Bronchial epithelial cell (primary cell): ENCODE measurements at regions not wholly inside any gene's neighbourhood (a gene's known extent, or its start where the extent isn't known, plus 50 kb on each side); places are given as distances from the start of the nearest gene placed in this dataset.
A peak's percentile ranks its signal among the peaks of the same experiment; 100 is the strongest.

Experiments used
- DNase-seq: peaks from one replicate; pipeline ENCODE4 v3.0.0-alpha.2; 2010; ENCODE audit warnings: low read depth
- FAIRE-seq: peaks from 2 replicates; lab custom pipeline; 2011; peaks lifted over from hg19 to GRCh38; lab: Jason Lieb, UNC
- H3K27me3 ChIP-seq: 2 replicates; pipeline ENCODE4 v1.5.1; 2011; ENCODE audit warnings: low read length; ENCODE audit not compliant: control insufficient read depth, insufficient read depth
- H3K36me3 ChIP-seq: 2 replicates; pipeline ENCODE4 v1.5.1; 2011; ENCODE audit warnings: low read length; ENCODE audit not compliant: control insufficient read depth, insufficient read depth
- H3K4me3 ChIP-seq: 2 replicates; pipeline ENCODE4 v1.5.1; 2011; ENCODE audit warnings: mild to moderate bottlenecking, low read depth, low read length, control low read depth
- TF ChIP-seq, protein P1 (sequence below): IDR thresholded peaks from 2 replicates; pipeline ENCODE4 v1.5.1; 2011; ENCODE audit warnings: mild to moderate bottlenecking, moderate library complexity, low read length, control low read depth, inconsistent platforms; ENCODE audit not compliant: insufficient read depth, severe bottlenecking

GRCh38 chr1:239616673-239617072 lies 230.3 kb downstream of the CHRM3 start:
- TF ChIP-seq, protein P1, sequence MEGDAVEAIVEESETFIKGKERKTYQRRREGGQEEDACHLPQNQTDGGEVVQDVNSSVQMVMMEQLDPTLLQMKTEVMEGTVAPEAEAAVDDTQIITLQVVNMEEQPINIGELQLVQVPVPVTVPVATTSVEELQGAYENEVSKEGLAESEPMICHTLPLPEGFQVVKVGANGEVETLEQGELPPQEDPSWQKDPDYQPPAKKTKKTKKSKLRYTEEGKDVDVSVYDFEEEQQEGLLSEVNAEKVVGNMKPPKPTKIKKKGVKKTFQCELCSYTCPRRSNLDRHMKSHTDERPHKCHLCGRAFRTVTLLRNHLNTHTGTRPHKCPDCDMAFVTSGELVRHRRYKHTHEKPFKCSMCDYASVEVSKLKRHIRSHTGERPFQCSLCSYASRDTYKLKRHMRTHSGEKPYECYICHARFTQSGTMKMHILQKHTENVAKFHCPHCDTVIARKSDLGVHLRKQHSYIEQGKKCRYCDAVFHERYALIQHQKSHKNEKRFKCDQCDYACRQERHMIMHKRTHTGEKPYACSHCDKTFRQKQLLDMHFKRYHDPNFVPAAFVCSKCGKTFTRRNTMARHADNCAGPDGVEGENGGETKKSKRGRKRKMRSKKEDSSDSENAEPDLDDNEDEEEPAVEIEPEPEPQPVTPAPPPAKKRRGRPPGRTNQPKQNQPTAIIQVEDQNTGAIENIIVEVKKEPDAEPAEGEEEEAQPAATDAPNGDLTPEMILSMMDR: no peak
- FAIRE-seq: no peak
- H3K27me3 ChIP-seq: no peaks in the 10 kb centered on the region
- DNase-seq: peak; percentile 2
- H3K36me3 ChIP-seq: no peaks in the 10 kb centered on the region
- H3K4me3 ChIP-seq: no peak overlapping the region

- no peaks in the 10 kb centered on the region for H3K27me3 ChIP-seq
- no peaks in the 10 kb centered on the region for H3K36me3 ChIP-seq
- TF ChIP-seq, protein P1: no peak
- DNase-seq: no peak
- FAIRE-seq: no peak
- H3K4me3 ChIP-seq: no peak overlapping the region
Measured at GRCh38 chr1:239617259-239617658, 230.9 kb downstream of the CHRM3 start.

GRCh38 chr1:239617731-239618130 lies 231.4 kb downstream of the CHRM3 start:
- FAIRE-seq (no peak), DNase-seq (no peak)
- H3K27me3 ChIP-seq: no peaks in the 10 kb centered on the region
- TF ChIP-seq, protein P1: no peak
- no peak overlapping the region for H3K4me3 ChIP-seq
- no peaks in the 10 kb centered on the region for H3K36me3 ChIP-seq

GRCh38 chr1:239619190-239619589 lies 232.8 kb downstream of the CHRM3 start:
- Histone ChIP-seq H3K4me3 (no peak overlapping the region), H3K27me3 (no peaks in the 10 kb centered on the region), H3K36me3 (no peaks in the 10 kb centered on the region)
- DNase-seq (no peak), FAIRE-seq (no peak)
- TF ChIP-seq, protein P1: no peak

GRCh38 chr1:239630767-239631166 lies 244.4 kb downstream of the CHRM3 start:
- DNase-seq: no peak
- H3K36me3 ChIP-seq: no peaks in the 10 kb centered on the region
- no peaks in the 10 kb centered on the region for H3K27me3 ChIP-seq
- H3K4me3 ChIP-seq: no peak overlapping the region
- TF ChIP-seq, protein P1: no peak
- FAIRE-seq: no peak

GRCh38 chr1:239633432-239633831 lies 247.1 kb downstream of the CHRM3 start:
- TF ChIP-seq, protein P1: no peak
- Histone ChIP-seq H3K36me3 (no peaks in the 10 kb centered on the region), H3K27me3 (no peaks in the 10 kb centered on the region), H3K4me3 (no peak overlapping the region)
- DNase-seq: no peak
- no peak for FAIRE-seq
